HG02885 (cell line): ENCODE measurements at regions not wholly inside any gene's neighbourhood (a gene's known extent, or its start where the extent isn't known, plus 50 kb on each side); places are given as distances from the start of the nearest gene placed in this dataset.
"Not testable (repeated sequence)": the region's sequence is repeated elsewhere in the genome, so short reads cannot be mapped to it uniquely, and the experiment has no call there.

ENCODE experiments used
- ATAC-seq: cut with Tn5 transposase; IDR thresholded peaks from one replicate; pipeline ENCODE4 v1.9.1; 2021; ENCODE audit warnings: mild to moderate bottlenecking; ENCODE audit not compliant: unreplicated experiment, poor library complexity

- no peak for ATAC-seq
These were observed 228.7 kb upstream of the FZD8 start for GRCh38 chr10:35870665-35871310.

DNA sequence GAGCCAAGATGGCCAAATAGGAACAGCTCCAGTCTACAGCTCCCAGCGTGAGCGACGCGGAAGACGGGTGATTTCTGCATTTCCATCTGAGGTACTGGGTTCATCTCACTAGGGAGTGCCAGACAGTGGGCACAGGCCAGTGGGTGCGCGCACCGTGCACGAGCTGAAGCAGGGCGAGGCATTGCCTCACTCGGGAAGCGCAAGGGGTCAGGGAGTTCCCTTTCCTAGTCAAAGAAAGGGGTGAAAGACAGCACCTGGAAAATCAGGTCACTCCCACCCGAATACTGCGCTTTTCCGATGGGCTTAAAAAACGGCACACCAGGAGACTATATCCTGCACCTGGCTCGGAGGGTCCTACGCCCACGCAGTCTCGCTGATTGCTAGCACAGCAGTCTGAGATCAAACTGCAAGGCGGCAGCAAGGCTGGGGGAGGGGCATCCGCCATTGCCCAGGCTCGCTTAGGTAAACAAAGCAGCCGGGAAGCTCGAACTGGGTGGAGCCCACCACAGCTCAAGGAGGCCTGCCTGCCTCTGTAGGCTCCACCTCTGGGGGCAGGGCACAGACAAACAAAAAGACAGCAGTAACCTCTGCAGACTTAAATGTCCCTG is 216.7 kb upstream of the FZD8 start:
- ATAC-seq, result not testable (repeated sequence)

- no peak for ATAC-seq
These were observed 215.8 kb upstream of the FZD8 start for GRCh38 chr10:35857860-35858259.

- ATAC-seq, result no peak
These were observed 213.3 kb upstream of the FZD8 start for GRCh38 chr10:35855155-35855947.

- ATAC-seq, result no peak
These were observed 212.6 kb upstream of the FZD8 start for GRCh38 chr10:35854661-35855060.

DNA sequence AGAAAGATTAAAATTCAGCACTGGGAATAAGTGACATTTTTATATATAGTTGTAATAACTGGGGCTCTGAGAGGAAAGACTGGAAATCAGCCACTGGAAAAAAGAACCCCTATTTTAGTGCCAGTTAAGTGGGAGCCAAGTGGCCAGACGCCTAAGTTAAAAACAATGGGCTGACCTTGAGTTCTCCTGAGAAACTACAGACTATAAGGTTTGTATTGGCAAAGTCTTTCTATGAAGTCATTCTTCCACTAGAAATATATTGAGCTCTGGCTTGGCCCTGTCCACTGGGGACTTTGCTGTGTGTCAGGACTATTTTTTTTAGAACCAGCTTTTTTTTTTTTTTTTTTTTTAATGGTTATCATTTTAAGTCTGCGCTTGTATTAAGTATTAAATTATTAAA is 210.6 kb upstream of the FZD8 start:
- no peak for ATAC-seq

- ATAC-seq, result no peak
These were observed 206.3 kb upstream of the FZD8 start for GRCh38 chr10:35848412-35848811.

DNA sequence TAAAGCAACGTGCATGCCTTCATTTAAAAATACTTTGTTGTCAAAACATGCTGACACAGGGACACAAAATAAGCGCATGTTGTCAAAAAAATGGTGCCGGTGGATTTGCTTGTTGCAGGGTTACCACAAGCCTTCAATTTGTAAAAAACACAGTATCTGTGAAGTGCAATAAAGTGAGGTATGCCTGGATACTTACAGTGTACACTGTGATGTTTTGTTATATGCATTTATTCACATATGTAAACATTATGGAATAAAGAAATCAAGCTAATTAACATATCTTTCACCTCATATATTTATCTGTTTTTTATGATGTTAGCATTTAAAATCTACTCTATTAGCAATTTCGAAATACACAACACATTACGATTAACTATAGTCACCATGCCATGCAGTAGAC is 202.6 kb upstream of the FZD8 start:
- no peak for ATAC-seq

DNA sequence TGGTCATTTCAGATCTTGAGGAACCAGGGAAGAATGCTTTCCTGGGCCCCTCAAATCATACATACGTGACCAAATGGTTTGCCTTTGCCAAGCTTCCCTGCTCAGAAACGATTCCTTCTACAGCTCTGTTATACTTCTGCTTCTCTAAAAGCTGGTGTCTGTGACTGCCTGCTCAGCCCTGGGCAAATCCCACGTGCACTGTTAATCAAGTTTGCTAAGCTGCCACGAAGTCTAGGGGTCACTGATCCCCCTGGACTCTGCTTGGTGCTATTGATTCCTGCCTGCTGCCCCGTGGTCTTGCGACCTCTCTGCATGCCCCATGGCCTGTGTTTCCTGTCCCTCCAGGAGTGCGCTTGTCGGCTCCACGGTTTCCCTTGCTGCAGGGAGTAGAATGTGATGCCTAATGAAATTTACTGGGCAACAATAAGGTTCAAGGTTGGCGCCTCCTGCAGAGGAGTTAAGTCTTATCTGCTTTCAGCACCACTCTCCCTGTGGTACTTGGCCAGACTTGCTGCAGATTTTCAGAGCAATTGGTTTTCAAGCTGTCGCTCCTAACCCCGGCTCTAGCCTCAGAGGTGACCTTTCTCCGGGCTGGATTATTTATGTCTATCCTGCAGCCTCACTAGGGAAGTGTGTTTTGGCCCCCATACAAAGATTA is 201.6 kb upstream of the FZD8 start:
- ATAC-seq, result no peak

DNA sequence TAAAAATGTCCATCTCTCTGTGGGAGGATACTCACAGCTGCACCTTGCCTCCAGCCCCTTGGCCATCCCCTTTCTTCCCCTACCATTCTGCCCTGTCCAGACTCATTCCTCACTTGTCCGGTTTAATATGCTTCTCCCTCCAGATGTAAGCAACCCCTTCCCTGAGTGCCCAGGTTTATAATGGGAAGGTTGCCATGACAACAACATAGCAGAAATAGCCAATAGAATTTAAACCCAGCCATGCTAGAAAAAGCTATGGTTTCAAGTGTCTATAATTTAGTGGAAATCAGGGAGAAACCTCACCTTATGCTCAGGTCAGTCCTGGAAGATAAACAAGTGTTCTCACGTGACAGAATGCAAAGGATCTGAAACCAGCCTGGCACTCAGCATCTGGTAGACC is 196.0 kb upstream of the FZD8 start:
- no peak for ATAC-seq

GRCh38 chr10:35835545-35835944 is 193.4 kb upstream of the FZD8 start:
- no peak for ATAC-seq

GRCh38 chr10:35834877-35835494 is 192.9 kb upstream of the FZD8 start:
- no peak for ATAC-seq

GRCh38 chr10:35827783-35828182 is 185.7 kb upstream of the FZD8 start:
- no peak for ATAC-seq

- ATAC-seq, result no peak
These were observed 182.6 kb upstream of the FZD8 start for GRCh38 chr10:35824704-35825103.

- ATAC-seq, result peak; percentile 74
These were observed 180.2 kb upstream of the FZD8 start for GRCh38 chr10:35822316-35822715.

DNA sequence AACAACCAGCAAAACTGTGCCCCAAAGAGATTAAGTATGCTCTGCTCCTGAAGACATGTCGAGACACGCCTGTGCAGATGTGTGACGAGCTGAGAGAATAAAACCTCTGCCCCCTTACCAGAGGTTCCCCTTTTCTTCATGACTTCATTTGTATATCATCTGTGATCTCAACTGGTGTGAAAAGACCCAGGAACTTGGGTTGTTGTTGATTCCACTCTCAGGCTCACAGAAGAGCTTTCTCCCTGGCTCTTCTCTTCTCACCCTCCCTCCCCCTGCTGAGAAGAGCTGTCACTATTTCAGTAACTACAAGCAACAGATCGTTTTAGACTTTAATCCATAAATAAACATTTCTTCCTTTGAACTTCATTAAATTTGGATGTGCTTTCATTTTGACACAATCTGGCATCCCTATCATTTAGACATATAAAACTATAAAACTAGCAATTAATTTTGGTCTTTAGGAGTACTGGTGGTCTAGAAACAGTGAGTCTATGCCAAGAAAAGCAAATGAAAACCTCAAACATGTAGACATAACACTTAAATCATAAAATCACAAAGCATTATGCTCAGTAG is 179.3 kb upstream of the FZD8 start:
- peak; percentile 80 for ATAC-seq

GRCh38 chr10:35819736-35820135 is 177.6 kb upstream of the FZD8 start:
- ATAC-seq, result no peak

DNA sequence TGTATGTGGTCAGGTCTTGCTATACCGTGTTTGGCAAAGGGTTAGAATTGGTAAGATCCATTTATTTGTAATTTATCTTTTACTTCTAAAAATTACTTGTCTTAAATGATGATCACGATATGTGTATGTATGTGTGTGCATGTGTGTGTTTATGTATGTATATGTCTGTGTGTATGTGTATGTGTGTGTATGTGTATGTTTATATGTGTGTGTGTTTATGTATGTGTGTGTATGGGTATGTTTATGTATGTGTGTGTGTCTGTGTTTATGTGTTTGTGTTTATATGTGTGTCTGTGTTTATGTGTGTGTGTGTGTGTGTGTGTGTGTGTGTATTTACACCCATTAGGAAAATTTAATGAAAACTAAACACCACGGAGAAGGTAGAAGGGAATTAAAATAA is 176.9 kb upstream of the FZD8 start:
- no peak for ATAC-seq

DNA sequence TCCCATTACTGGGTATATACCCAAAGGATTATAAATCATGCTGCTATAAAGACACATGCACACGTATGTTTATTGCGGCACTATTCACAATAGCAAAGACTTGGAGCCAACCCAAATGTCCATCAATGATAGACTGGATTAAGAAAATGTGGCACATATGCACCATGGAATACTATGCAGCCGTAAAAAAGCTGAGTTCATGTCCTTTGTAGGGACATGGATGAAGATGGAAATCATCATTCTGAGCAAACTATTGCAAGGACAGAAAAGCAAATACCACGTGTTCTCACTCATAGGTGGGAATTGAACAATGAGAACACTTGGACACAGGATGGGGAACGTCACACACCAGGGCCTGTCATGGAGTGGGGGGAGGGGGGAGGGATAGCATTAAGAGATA is 175.0 kb upstream of the FZD8 start:
- not testable (repeated sequence) for ATAC-seq

GRCh38 chr10:35813219-35813618 is 171.1 kb upstream of the FZD8 start:
- ATAC-seq, result no peak
